HG03175 (cell line): ENCODE measurements at regions not wholly inside any gene's neighbourhood (a gene's known extent, or its start where the extent isn't known, plus 50 kb on each side); places are given as distances from the start of the nearest gene placed in this dataset.
"Not testable (repeated sequence)": the region's sequence is repeated elsewhere in the genome, so short reads cannot be mapped to it uniquely, and the experiment has no call there.

Source experiments
- ATAC-seq: cut with Tn5 transposase; IDR thresholded peaks from one replicate; pipeline ENCODE4 v1.9.1; 2021; ENCODE audit warnings: mild to moderate bottlenecking, moderate library complexity; ENCODE audit not compliant: unreplicated experiment

- no peak for ATAC-seq
These were observed 203.9 kb downstream of the RHOU start for GRCh38 chr1:228939001-228939691.

- ATAC-seq = no peak
These were observed 204.7 kb downstream of the RHOU start for GRCh38 chr1:228939881-228940392.

DNA sequence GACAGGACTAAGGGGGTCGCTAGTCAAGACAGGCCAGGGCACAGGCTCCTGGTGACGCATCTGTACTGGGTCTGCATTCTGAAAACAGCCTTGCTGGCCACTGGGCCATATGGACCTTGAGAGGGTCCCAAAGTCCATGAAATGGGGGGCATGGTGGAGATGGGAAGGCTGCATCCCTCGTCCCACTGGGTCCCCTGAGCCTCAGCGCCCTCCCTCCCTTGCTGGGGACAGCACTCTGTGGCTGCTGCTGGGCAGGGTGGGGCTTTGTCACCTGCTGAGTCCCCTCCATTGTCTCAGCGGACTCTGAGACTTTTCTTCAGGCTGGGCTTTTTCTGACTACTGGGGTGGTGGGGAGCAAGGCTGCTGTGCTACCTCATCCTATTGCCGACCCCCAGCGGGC lies 205.2 kb downstream of the RHOU start:
- ATAC-seq = no peak

- ATAC-seq = no peak
These were observed 205.6 kb downstream of the RHOU start for GRCh38 chr1:228940926-228941325.

GRCh38 chr1:228941666-228942065 lies 206.4 kb downstream of the RHOU start:
- no peak for ATAC-seq

DNA sequence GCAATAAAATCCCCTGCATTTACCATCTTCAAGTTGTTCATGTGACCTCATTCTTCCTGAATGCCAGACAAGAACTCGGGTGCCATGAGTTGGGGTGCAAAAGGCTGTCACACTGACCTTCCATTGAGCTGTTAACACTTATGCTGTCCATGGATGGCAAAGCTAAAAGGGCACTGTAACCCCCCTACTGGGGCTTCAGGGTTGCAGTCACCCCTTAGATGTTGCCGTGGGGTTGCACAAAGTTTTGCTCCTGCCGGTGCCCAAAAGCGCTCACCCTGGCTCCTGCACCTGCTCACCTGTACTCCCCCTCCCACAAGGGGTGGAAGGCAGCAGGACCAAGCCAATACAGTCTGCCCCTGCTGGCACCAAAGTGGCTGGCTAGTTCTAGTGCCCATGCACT lies 208.2 kb downstream of the RHOU start:
- no peak for ATAC-seq

DNA sequence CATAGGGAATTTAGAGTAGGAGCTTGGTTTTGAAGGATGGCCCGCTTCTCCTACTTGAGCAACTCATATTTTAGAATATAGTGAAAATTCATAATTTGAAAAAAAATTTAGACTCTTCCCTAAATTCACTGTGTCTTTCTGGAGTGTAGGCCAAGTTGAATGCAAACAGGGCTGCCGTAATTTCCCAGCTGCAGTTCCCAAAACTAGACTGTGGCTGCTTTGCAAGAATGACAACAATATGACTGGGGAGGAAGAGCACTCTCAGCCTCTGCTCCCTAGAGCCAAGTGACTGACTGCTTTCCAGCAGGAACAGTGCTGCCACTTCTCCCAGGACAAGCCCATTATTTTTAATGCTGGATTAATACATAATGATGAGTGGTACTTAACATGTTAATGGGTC lies 209.0 kb downstream of the RHOU start:
- no peak for ATAC-seq

- no peak for ATAC-seq
These were observed 209.7 kb downstream of the RHOU start for GRCh38 chr1:228944935-228945371.

DNA sequence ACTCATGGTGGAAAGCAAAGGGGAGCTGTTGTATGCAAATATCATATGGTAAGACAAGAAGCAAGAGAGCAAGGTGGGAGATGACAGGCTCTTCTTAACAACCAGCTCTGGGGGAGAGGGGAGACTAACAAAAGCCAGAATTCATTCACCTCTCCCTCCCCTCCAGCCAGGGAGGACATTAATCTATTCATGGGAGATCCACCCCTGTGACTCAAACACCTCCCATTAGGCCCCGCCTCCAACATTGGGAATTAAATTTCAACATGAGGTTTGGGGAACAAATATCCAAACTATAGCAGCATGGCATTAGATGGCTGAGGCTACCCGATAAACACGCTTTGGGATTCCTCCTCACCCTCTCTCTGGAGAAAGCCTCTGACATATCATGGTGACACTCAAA lies 210.6 kb downstream of the RHOU start:
- no peak for ATAC-seq

DNA sequence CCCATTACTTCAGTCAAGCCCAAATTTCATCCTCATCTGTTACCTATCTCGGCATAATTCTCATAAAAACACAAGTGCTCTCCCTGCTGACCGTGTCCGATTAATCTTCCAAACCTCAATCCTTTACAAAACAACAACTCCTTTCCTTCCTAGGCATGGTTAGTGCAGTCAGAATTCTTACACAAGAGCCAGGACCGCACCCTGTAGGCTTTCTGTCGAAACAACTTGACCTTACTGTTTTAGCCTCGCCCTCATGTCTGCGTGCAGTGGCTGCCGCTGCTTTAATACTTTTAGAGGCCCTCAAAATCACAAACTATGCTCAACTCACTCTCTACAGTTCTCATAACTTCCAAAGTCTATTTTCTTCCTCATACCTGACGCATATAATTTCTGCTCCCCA lies 214.3 kb downstream of the RHOU start:
- not testable (repeated sequence) for ATAC-seq

- no peak for ATAC-seq
These were observed 217.9 kb downstream of the RHOU start for GRCh38 chr1:228953207-228953606.

- ATAC-seq = not testable (repeated sequence)
These were observed 218.5 kb downstream of the RHOU start for GRCh38 chr1:228953808-228954207.

DNA sequence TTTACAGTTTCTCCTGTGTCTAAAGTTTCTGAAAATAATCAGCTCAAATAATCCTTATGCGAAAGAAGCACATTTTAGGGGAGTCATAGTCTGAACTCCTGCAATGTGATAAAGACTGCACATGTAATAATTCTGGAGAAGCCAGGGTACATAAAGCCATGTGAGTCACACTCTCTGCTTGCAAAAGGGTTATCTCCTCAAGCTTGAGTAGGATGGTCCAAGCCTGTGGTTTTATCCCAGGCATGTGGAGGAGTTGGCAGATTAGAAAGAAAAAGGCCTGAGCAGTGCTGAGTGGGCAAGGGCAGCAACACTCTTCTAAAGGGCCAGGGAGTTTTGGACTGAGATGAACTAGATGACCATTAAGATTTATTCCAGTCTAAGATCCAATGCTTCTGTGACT lies 220.4 kb downstream of the RHOU start:
- ATAC-seq = no peak

DNA sequence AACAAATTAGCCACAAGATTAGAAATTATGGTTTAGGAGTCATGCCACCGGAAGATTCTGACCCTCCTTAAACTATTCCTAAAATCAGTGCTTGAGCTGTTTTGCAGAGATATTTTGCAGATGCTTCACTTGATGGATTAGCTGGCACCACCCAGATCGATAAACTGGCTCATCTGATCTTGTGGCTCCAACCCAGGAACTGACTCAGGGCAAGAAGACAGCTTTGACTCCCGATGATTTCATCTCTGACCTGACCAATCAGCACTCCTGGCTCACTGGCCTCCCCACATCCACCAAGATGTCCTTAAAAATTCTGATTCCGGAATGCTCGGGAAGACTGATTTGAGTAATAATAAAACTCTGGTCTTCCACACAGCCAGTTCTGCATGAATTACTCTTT lies 221.6 kb downstream of the RHOU start:
- no peak for ATAC-seq

GRCh38 chr1:228957535-228957934 lies 222.3 kb downstream of the RHOU start:
- no peak for ATAC-seq

DNA sequence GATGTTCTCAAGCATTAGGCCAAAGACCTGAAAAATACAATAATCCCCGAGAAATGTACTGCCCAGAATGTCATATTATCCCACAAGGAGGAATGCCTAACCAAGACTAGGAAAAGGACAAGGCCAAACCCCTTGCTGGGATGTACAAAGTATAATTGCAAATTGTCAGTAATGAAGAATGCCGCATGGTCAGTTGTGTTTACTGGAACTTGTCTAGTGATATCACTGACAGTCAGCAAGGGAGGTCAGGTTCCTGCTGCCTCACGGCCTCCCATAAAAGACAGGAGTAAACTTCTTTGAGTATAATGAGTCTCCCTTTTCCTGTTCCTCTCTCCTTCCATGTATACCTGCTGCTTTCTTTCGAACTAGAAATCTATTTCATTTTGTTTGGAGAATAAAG lies 222.8 kb downstream of the RHOU start:
- no peak for ATAC-seq

- ATAC-seq = no peak
These were observed 223.5 kb downstream of the RHOU start for GRCh38 chr1:228958741-228959140.

DNA sequence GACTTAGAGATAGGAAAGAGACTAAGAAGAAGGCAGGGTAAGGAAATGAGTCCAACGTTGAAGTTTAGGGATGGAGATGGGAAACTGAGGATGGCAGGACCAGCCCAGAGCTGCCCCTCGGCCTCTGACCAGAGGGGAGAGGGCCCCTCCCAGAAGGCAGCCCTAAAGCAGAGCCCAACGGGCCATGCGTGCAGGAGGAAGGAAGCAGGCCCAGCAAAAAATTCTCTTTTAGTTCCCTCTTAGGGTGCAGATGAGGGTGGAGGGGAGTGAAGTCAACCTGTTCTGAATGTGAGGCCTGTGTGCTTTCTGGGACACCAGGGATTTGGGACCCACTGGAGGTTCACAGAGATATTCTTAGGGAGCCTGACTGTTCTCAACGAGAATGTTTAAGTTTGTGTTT lies 225.4 kb downstream of the RHOU start:
- ATAC-seq = no peak

GRCh38 chr1:228961511-228961910 lies 226.2 kb downstream of the RHOU start:
- ATAC-seq = no peak

- ATAC-seq = no peak
These were observed 228.5 kb downstream of the RHOU start for GRCh38 chr1:228963795-228964177.

- ATAC-seq = no peak
These were observed 229.2 kb downstream of the RHOU start for GRCh38 chr1:228964178-228965089.
